K562 (cell line): ENCODE measurements at regions not wholly inside any gene's neighbourhood (a gene's known extent, or its start where the extent isn't known, plus 50 kb on each side); places are given as distances from the start of the nearest gene placed in this dataset.

ENCODE experiments used
- CBFA2T2 ChIP-seq: fragments of 450-650 bp; conservative IDR thresholded peaks from 2 replicates; pipeline ENCODE4 v1.6.1; 2017; ENCODE audit warnings: mild to moderate bottlenecking
- GTF2E2 ChIP-seq: fragments of 200-800 bp; sonication (Bioruptor generic); IDR thresholded peaks from 2 replicates; pipeline ENCODE4 v1.6.1; 2016; ENCODE audit warnings: missing genetic modification characterization, missing compliant biosample characterization
- HNRNPUL1 ChIP-seq: fragments of 200-400 bp; formaldehyde crosslinking; IDR thresholded peaks from 2 replicates; pipeline ENCODE4 v1.6.1; 2017; ENCODE audit warnings: low read length
- HOXB6 ChIP-seq: fragments of 250-450 bp; sonication (Bioruptor Pico); IDR thresholded peaks from 2 replicates; pipeline ENCODE4 v1.5.1; 2022; ENCODE audit warnings: mild to moderate bottlenecking, borderline replicate concordance
- PHF20 ChIP-seq: fragments of 450-650 bp; IDR thresholded peaks from 2 replicates; pipeline ENCODE4 v1.6.1; 2018; ENCODE audit not compliant: partially characterized antibody
- RAD21 ChIP-seq, 2 experiments: fragments of 250-450 bp in 1 of 2; fragments of 450-650 bp in 1 of 2; sonication (Bioruptor Pico) in 1 of 2; formaldehyde crosslinking in 1 of 2; IDR thresholded peaks in 1 of 2; conservative IDR thresholded peaks in 1 of 2; 2 replicates each; pipeline versions ENCODE4 v1.4.0 to v1.8.0; 2020 to 2022; ENCODE audit warnings: mild to moderate bottlenecking in 2 of 2, moderate library complexity in 1 of 2
- SIRT6 ChIP-seq: IDR thresholded peaks from one replicate; pipeline ENCODE4 v1.6.1; 2012; ENCODE audit warnings: low read depth, mild to moderate bottlenecking, control low read depth, inconsistent platforms, low read length, moderate library complexity
- SMC3 ChIP-seq: conservative IDR thresholded peaks from 2 replicates; pipeline ENCODE4 v1.6.1; 2011; ENCODE audit warnings: low read depth, low read length, improper control_type of control experiment; ENCODE audit not compliant: insufficient read depth
- TEAD4 ChIP-seq, 2 experiments: sonication (generic) in 1 of 2; formaldehyde crosslinking in 1 of 2; IDR thresholded peaks; 2 replicates each; pipeline versions ENCODE4 v1.6.1 to v1.8.0; 2012 to 2022; ENCODE audit warnings: borderline replicate concordance in 1 of 2, inconsistent platforms in 1 of 2, low read length in 1 of 2, mild to moderate bottlenecking in 1 of 2, missing genetic modification reagents in 1 of 2
- TOE1 ChIP-seq, 2 experiments: fragments of 450-650 bp in 1 of 2; sonication (generic) in 1 of 2; formaldehyde crosslinking in 1 of 2; IDR thresholded peaks; 2 replicates each; pipeline versions ENCODE4 v1.7.1 to v1.8.0; 2016 to 2022; ENCODE audit warnings: borderline replicate concordance in 2 of 2, mild to moderate bottlenecking in 2 of 2, antibody characterized with exemption in 1 of 2, inconsistent platforms in 1 of 2, low read depth in 1 of 2, missing genetic modification reagents in 1 of 2, moderate library complexity in 1 of 2
- TF ChIP-seq, protein P1 (sequence below), 3 experiments: IDR thresholded peaks in 2 of 3; conservative IDR thresholded peaks in 1 of 3; 2 replicates each; pipeline ENCODE4 v1.5.1; 2011 to 2012; ENCODE audit warnings: low read length in 3 of 3, mild to moderate bottlenecking in 3 of 3, control low read depth in 2 of 3, improper control_type of control experiment in 1 of 3, inconsistent platforms in 1 of 3, low read depth in 1 of 3, mixed read lengths in 1 of 3, moderate library complexity in 1 of 3; ENCODE audit not compliant: insufficient read depth in 2 of 3
- TF ChIP-seq, protein P2 (sequence below): fragments of 450-650 bp; IDR thresholded peaks from 2 replicates; pipeline ENCODE4 v1.6.1; 2016; ENCODE audit warnings: mild to moderate bottlenecking, moderate library complexity

DNA sequence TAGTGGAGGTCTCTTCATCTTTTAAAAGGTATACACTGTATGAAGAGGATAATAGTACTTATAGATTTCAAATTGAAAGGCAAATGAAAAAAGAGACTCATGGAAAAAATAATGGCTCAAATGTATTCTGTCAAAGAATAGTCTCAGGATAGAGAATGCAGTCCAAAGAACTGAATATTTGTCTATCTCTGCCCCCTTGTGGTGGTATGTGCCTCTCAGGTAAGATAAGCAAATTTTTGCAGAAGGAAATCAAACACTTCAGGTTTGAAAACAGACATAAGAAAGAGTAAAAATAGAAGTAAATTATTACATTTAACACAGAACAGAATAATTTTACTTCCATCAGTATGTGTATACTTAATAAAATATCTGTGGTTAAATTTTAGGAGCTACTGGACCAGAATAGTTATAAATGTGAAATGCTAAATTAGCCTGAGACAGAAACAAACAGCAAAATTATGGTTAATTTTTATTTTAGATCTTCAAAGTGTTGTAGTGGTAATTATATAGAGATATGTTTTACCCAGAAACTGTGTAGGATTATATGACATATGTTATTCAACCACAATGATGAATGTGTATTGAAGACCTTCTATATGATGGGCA lies 164.4 kb upstream of the PALMD start (continued):
- TF ChIP-seq, protein P1, sequence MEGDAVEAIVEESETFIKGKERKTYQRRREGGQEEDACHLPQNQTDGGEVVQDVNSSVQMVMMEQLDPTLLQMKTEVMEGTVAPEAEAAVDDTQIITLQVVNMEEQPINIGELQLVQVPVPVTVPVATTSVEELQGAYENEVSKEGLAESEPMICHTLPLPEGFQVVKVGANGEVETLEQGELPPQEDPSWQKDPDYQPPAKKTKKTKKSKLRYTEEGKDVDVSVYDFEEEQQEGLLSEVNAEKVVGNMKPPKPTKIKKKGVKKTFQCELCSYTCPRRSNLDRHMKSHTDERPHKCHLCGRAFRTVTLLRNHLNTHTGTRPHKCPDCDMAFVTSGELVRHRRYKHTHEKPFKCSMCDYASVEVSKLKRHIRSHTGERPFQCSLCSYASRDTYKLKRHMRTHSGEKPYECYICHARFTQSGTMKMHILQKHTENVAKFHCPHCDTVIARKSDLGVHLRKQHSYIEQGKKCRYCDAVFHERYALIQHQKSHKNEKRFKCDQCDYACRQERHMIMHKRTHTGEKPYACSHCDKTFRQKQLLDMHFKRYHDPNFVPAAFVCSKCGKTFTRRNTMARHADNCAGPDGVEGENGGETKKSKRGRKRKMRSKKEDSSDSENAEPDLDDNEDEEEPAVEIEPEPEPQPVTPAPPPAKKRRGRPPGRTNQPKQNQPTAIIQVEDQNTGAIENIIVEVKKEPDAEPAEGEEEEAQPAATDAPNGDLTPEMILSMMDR (IDR thresholded peaks at IDR 0.05 in 2 of 3, conservative IDR thresholded peaks at IDR 0.05 in 1 of 3; ENCODE audit: insufficient read depth in 2 of 3, low read depth in 1 of 3, low read length in 3 of 3): peak; percentile 48 to 79 (median 50); a peak in 4 of 6 replicates
- no peak for TF ChIP-seq HNRNPUL1
- TF ChIP-seq RAD21 (CRISPR knock-in tag; conservative IDR thresholded peaks at IDR 0.05 in 1 of 2, IDR thresholded peaks at IDR 0.05 in 1 of 2): peak; percentile 89
- TF ChIP-seq SIRT6: no peak
- TF ChIP-seq GTF2E2 (tag): no peak
- no peak for TF ChIP-seq PHF20
- no peak for TF ChIP-seq HOXB6 (CRISPR knock-in tag)
- TF ChIP-seq, protein P2, sequence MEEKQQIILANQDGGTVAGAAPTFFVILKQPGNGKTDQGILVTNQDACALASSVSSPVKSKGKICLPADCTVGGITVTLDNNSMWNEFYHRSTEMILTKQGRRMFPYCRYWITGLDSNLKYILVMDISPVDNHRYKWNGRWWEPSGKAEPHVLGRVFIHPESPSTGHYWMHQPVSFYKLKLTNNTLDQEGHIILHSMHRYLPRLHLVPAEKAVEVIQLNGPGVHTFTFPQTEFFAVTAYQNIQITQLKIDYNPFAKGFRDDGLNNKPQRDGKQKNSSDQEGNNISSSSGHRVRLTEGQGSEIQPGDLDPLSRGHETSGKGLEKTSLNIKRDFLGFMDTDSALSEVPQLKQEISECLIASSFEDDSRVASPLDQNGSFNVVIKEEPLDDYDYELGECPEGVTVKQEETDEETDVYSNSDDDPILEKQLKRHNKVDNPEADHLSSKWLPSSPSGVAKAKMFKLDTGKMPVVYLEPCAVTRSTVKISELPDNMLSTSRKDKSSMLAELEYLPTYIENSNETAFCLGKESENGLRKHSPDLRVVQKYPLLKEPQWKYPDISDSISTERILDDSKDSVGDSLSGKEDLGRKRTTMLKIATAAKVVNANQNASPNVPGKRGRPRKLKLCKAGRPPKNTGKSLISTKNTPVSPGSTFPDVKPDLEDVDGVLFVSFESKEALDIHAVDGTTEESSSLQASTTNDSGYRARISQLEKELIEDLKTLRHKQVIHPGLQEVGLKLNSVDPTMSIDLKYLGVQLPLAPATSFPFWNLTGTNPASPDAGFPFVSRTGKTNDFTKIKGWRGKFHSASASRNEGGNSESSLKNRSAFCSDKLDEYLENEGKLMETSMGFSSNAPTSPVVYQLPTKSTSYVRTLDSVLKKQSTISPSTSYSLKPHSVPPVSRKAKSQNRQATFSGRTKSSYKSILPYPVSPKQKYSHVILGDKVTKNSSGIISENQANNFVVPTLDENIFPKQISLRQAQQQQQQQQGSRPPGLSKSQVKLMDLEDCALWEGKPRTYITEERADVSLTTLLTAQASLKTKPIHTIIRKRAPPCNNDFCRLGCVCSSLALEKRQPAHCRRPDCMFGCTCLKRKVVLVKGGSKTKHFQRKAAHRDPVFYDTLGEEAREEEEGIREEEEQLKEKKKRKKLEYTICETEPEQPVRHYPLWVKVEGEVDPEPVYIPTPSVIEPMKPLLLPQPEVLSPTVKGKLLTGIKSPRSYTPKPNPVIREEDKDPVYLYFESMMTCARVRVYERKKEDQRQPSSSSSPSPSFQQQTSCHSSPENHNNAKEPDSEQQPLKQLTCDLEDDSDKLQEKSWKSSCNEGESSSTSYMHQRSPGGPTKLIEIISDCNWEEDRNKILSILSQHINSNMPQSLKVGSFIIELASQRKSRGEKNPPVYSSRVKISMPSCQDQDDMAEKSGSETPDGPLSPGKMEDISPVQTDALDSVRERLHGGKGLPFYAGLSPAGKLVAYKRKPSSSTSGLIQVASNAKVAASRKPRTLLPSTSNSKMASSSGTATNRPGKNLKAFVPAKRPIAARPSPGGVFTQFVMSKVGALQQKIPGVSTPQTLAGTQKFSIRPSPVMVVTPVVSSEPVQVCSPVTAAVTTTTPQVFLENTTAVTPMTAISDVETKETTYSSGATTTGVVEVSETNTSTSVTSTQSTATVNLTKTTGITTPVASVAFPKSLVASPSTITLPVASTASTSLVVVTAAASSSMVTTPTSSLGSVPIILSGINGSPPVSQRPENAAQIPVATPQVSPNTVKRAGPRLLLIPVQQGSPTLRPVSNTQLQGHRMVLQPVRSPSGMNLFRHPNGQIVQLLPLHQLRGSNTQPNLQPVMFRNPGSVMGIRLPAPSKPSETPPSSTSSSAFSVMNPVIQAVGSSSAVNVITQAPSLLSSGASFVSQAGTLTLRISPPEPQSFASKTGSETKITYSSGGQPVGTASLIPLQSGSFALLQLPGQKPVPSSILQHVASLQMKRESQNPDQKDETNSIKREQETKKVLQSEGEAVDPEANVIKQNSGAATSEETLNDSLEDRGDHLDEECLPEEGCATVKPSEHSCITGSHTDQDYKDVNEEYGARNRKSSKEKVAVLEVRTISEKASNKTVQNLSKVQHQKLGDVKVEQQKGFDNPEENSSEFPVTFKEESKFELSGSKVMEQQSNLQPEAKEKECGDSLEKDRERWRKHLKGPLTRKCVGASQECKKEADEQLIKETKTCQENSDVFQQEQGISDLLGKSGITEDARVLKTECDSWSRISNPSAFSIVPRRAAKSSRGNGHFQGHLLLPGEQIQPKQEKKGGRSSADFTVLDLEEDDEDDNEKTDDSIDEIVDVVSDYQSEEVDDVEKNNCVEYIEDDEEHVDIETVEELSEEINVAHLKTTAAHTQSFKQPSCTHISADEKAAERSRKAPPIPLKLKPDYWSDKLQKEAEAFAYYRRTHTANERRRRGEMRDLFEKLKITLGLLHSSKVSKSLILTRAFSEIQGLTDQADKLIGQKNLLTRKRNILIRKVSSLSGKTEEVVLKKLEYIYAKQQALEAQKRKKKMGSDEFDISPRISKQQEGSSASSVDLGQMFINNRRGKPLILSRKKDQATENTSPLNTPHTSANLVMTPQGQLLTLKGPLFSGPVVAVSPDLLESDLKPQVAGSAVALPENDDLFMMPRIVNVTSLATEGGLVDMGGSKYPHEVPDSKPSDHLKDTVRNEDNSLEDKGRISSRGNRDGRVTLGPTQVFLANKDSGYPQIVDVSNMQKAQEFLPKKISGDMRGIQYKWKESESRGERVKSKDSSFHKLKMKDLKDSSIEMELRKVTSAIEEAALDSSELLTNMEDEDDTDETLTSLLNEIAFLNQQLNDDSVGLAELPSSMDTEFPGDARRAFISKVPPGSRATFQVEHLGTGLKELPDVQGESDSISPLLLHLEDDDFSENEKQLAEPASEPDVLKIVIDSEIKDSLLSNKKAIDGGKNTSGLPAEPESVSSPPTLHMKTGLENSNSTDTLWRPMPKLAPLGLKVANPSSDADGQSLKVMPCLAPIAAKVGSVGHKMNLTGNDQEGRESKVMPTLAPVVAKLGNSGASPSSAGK: no peak
- no peak for TF ChIP-seq TOE1 (IDR thresholded peaks at IDR 0.05; ENCODE audit: borderline replicate concordance)
- TF ChIP-seq TOE1 (CRISPR knock-in tag; IDR thresholded peaks at IDR 0.05; ENCODE audit: borderline replicate concordance, low read depth): no peak
- no peak for TF ChIP-seq CBFA2T2
- peak; percentile 63 for TF ChIP-seq TEAD4 (IDR thresholded peaks at IDR 0.05; ENCODE audit: low read length)
- TF ChIP-seq TEAD4 (CRISPR knock-in tag; IDR thresholded peaks at IDR 0.05; ENCODE audit: borderline replicate concordance): no peak
- TF ChIP-seq SMC3: peak; percentile 78
